HG03432 (cell line): ENCODE measurements at regions not wholly inside any gene's neighbourhood (a gene's known extent, or its start where the extent isn't known, plus 50 kb on each side); places are given as distances from the start of the nearest gene placed in this dataset.
A peak's percentile ranks its signal among the peaks of the same experiment; 100 is the strongest.
"Not testable (repeated sequence)": the region's sequence is repeated elsewhere in the genome, so short reads cannot be mapped to it uniquely, and the experiment has no call there.

Experiments
- ATAC-seq: cut with Tn5 transposase; IDR thresholded peaks from one replicate; pipeline ENCODE4 v1.9.1; 2021; ENCODE audit warnings: mild to moderate bottlenecking, moderate library complexity; ENCODE audit not compliant: unreplicated experiment

DNA sequence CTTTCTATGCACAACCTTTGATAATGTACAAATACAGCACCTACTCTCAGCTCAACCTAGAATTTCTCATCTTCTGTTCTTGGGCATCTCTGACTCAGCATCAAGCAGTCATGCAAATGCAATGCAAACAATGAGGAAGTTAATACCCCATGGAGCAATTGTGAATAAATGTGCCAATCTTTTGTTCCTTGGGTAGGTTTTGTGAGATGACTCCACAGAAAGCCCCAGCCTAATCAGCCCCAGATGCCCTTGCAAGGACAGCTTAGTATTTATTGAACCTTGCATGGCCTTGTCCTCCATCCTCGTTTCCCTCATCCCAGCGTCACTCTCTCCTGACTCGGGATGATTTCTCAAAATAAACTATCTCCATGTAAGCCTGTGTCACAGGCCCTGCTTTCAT lies 494.7 kb upstream of the NECTIN3 start:
- ATAC-seq: no peak

GRCh38 chr3:110577854-110578253 lies 493.8 kb upstream of the NECTIN3 start:
- ATAC-seq: no peak

GRCh38 chr3:110579840-110580550 lies 491.6 kb upstream of the NECTIN3 start:
- no peak for ATAC-seq

GRCh38 chr3:110583373-110583935 lies 488.2 kb upstream of the NECTIN3 start:
- no peak for ATAC-seq

- no peak for ATAC-seq
Observed at GRCh38 chr3:110588906-110589305, 482.7 kb upstream of the NECTIN3 start.

- no peak for ATAC-seq
Observed at GRCh38 chr3:110589341-110589740, 482.3 kb upstream of the NECTIN3 start.

DNA sequence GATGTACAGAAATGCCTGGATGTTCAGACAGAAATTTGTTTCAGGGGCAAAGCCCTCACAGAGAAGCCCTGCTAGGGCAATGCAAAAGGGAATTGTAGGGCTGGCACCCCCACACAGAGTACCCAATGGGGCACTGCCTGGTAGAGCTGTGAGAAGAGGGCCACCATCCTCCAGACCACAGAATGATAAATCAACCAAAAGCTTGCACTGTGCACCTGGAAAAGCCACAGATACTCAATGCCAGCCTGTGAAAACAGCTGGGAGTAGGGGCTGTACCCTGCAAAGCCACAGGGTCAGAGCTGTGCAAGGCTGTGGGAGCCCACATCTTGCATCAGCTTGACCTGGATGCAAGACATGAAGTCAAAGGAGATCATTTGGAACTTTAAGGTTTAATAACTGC lies 477.9 kb upstream of the NECTIN3 start:
- ATAC-seq: no peak

DNA sequence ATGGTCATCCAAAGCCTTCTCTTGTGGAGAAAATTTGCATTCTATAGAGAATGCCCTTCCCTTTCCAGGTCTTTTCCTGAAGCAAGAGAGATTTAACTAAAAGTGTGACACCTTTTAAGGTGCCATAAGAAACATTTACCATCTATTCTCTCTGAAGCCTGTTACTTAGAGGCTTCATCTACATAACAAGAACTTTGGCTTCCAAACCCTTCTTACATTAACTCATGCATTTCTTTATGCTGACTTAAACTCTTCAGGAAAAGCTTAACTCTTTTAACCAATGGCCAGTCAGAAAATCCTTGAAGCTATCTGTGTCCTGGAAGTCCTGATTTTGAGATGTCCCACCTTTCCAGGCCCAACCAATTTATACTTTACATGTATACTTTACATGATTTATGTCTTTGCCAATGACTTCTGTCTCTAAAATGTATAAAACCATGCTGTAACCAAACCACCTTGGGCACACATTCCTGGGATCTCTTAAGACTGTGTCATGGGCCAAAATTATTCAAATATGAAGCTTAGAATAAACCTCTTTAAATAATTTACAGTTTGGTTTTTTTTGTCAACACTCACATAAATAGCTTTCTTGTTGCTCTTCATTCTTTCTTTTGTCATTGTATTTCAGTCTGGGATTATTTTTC lies 472.6 kb upstream of the NECTIN3 start:
- ATAC-seq: no peak

DNA sequence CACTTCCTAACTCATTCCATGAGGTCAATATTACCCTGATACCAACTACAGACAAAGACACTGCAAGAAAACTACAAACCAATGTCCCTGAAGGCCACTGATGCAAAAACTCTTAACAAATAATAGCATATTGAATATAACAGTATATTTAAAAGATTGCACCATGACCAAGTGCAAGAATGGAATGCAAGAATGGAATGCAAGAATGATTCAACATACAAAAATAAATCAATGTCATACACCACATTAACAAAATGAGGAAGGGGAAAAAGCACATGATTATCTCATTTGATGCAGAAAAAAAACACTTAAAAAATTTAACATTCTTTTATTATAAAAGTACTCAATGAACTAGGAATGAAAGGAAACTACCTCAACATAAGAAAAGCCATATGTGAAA lies 463.1 kb upstream of the NECTIN3 start:
- no peak for ATAC-seq

GRCh38 chr3:110612045-110612444 lies 459.6 kb upstream of the NECTIN3 start:
- no peak for ATAC-seq

DNA sequence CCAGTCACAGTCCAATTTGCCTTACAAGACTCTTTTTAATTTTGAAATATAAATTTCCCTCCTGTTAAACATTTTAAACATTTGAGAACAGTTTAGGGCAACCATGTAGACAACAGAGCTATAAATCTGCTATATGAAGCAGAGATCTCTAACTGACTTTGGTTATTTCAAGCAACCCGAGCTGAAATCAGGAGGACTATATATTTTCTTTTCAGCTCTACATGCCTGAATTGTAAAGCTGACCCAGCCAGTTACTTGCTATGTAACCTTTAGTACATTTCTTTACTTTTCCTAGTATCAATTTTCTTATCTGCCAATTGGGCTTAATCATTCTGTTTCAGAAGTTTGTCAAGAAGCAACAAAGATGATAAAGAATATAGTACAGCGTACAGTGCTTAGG lies 457.4 kb upstream of the NECTIN3 start:
- ATAC-seq: no peak

DNA sequence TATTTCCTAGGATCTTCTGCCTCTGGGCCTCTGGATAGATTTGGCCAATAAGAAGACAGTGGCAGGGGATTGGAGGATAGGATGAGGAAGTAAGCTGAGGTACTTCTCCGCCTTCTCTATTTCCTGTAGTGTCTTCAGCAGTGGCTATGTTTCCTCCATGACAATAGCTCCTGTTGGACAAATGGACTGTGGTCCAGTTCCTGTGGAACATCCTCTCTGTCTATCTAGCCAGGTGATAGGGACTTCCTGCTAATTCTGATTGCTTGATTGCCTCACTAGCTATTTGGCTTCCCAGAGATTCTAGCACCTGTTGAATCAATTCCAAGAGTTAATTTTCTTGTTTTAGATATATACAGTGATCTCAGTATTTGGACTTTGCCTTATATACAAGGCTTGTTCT lies 456.2 kb upstream of the NECTIN3 start:
- ATAC-seq: no peak

DNA sequence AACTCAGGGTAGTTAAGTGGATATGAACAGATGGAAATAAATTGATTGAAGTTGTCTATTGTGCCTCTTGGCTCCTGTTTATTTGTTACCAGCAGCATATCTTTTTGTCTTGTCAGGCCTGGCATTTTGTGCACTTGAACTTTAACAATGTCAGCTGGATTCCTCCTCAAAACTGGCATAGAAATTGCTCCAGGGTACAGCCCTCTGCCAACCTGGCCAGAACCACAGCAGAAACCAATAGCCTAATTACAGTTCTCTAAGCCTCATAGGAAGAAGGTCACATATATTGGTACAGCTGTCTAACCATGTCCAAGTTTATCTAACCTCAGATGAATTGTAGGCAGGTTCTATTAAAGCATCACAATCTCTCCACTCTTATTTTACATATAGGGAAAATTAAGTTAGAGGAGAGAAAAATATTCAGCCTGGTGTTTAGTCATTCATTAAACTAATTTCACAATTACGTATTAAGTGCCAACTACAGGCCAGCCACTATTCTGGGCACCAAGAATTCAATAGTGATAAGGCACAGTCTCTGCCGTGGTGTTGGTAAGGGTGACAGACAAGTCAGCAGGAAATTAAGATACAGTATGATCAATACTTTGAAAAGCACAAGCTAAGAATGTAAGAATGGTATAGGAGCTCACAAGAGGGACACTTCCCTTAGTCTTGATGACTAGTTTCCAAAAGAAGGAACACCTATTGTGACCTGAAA lies 452.9 kb upstream of the NECTIN3 start:
- ATAC-seq: no peak

- ATAC-seq: no peak
Observed at GRCh38 chr3:110620118-110620517, 451.5 kb upstream of the NECTIN3 start.

GRCh38 chr3:110623571-110623970 lies 448.0 kb upstream of the NECTIN3 start:
- ATAC-seq: peak; percentile 72

- no peak for ATAC-seq
Observed at GRCh38 chr3:110624576-110624975, 447.0 kb upstream of the NECTIN3 start.

GRCh38 chr3:110625201-110625747 lies 446.3 kb upstream of the NECTIN3 start:
- no peak for ATAC-seq

- not testable (repeated sequence) for ATAC-seq
Observed at GRCh38 chr3:110626652-110627111, 444.9 kb upstream of the NECTIN3 start.

GRCh38 chr3:110628650-110629301 lies 442.8 kb upstream of the NECTIN3 start:
- ATAC-seq: no peak

DNA sequence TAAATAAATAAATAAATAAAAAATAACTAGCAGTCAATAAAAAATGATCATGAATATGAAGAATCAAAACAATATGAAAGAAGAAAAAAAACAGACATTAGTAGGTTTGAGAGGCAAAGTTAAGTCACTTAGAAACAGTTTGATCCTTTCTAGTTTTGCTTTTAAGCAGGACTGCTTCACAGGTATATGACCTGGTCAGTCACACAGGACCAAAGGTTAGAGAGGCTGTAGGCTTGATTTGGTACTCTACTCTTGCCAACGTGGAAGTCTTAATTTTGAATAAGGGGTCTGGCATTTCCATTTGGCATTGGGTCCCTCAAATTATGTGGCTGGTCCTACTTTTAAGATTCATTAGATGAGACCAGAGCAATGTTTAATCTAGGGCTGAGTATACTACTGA lies 441.7 kb upstream of the NECTIN3 start:
- no peak for ATAC-seq

- ATAC-seq: no peak
Observed at GRCh38 chr3:110644203-110644602, 427.4 kb upstream of the NECTIN3 start.
